DOHH2 (cell line): ENCODE measurements at regions not wholly inside any gene's neighbourhood (a gene's known extent, or its start where the extent isn't known, plus 50 kb on each side); places are given as distances from the start of the nearest gene placed in this dataset.

Experiments
- H3F3A ChIP-seq: fragments of 200-600 bp; sonication (generic), shearing (Covaris generic); 2 replicates; pipeline ENCODE4 v1.6.0; 2016; ENCODE audit warnings: antibody characterized with exemption, mild to moderate bottlenecking; ENCODE audit not compliant: control insufficient read depth, insufficient read depth
- H3K27ac ChIP-seq: fragments of 200-600 bp; sonication (generic); 2 replicates; pipeline ENCODE4 v1.5.1; 2014; ENCODE audit warnings: low read depth, mild to moderate bottlenecking, low read length, moderate library complexity
- H3K27me3 ChIP-seq: fragments of 200-600 bp; sonication (generic); 2 replicates; pipeline ENCODE4 v1.6.1; 2014; ENCODE audit warnings: mild to moderate bottlenecking, low read length, mixed read lengths; ENCODE audit not compliant: control insufficient read depth
- H3K36me3 ChIP-seq: fragments of 200-600 bp; sonication (generic); 2 replicates; pipeline ENCODE4 v1.6.1; 2014; ENCODE audit warnings: mild to moderate bottlenecking, low read length, moderate library complexity, mixed read lengths; ENCODE audit not compliant: control insufficient read depth
- H3K4me1 ChIP-seq: fragments of 200-600 bp; sonication (generic); 2 replicates; pipeline ENCODE4 v1.6.1; 2014; ENCODE audit warnings: mild to moderate bottlenecking, low read length, mixed read lengths; ENCODE audit not compliant: control insufficient read depth
- H3K4me2 ChIP-seq: fragments of 200-600 bp; sonication (generic); 2 replicates; pipeline ENCODE4 v1.6.0; 2014; ENCODE audit warnings: mild to moderate bottlenecking, low read length, moderate library complexity
- H3K4me3 ChIP-seq: fragments of 200-600 bp; sonication (generic); 2 replicates; pipeline ENCODE4 v1.5.1; 2014; ENCODE audit warnings: mild to moderate bottlenecking, low read length, mixed read lengths
- H3K79me2 ChIP-seq: fragments of 200-600 bp; sonication (generic); 2 replicates; pipeline ENCODE4 v1.6.1; 2014; ENCODE audit warnings: mild to moderate bottlenecking, low read length, mixed read lengths; ENCODE audit not compliant: control insufficient read depth
- H3K9me2 ChIP-seq: fragments of 200-600 bp; sonication (generic); replicated peaks from 2 replicates; pipeline ENCODE4 v1.6.1; 2014; ENCODE audit warnings: mild to moderate bottlenecking, low read length, mixed read lengths; ENCODE audit not compliant: control insufficient read depth
- H3K9me3 ChIP-seq: fragments of 200-600 bp; sonication (generic); 2 replicates; pipeline ENCODE4 v1.6.1; 2014; ENCODE audit warnings: antibody characterized with exemption, low read length, mixed read lengths; ENCODE audit not compliant: control insufficient read depth, insufficient read depth
- H4K20me1 ChIP-seq: fragments of 200-600 bp; sonication (generic); 2 replicates; pipeline ENCODE4 v1.6.0; 2014; ENCODE audit warnings: low read depth, mild to moderate bottlenecking, antibody characterized with exemption, low read length, moderate library complexity; ENCODE audit not compliant: control insufficient read depth, insufficient read depth
- EZH2phosphoT487 ChIP-seq: fragments of 200-600 bp; sonication (generic); IDR thresholded peaks from 2 replicates; pipeline ENCODE4 v1.6.1; 2017; ENCODE audit warnings: borderline replicate concordance, mild to moderate bottlenecking, antibody characterized with exemption, low read length, moderate library complexity, mixed read lengths
- TF ChIP-seq, protein P1 (sequence below): fragments of 200-600 bp; sonication (generic); IDR thresholded peaks from one replicate; pipeline ENCODE4 v1.5.1; 2014; ENCODE audit warnings: antibody characterized with exemption, mild to moderate bottlenecking, low read depth, low read length; ENCODE audit not compliant: poor library complexity, severe bottlenecking

DNA sequence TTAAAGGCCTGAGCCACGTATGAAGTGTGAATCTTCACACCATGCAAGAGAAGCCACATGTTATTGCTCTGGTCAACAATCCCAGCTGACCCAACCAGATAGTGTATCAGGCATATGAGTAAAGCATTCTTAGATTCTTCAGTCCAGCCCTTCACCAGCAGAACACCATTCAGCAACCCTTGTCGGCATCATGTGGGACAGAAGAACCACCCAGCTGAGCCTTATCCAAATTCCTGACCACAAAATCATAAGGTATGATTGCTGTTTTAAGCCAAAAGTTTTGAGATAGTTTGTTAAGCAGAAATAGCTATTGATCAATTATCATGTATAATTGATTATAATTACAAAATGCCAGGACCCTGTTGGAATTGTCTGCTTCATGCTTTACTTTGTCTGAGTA, 664.9 kb downstream of the VRK1 start:
- H3K27me3 ChIP-seq, result no peaks in the 10 kb centered on the region
- no peaks in the 10 kb centered on the region for H3K9me3 ChIP-seq
- H3F3A ChIP-seq, result no peaks in the 10 kb centered on the region
- H3K27ac ChIP-seq, result no peak overlapping the region
- no peaks in the 10 kb centered on the region for H3K79me2 ChIP-seq
- H3K36me3 ChIP-seq, result no peaks in the 10 kb centered on the region
- no peak overlapping the region for H3K4me2 ChIP-seq
- TF ChIP-seq, protein P1, sequence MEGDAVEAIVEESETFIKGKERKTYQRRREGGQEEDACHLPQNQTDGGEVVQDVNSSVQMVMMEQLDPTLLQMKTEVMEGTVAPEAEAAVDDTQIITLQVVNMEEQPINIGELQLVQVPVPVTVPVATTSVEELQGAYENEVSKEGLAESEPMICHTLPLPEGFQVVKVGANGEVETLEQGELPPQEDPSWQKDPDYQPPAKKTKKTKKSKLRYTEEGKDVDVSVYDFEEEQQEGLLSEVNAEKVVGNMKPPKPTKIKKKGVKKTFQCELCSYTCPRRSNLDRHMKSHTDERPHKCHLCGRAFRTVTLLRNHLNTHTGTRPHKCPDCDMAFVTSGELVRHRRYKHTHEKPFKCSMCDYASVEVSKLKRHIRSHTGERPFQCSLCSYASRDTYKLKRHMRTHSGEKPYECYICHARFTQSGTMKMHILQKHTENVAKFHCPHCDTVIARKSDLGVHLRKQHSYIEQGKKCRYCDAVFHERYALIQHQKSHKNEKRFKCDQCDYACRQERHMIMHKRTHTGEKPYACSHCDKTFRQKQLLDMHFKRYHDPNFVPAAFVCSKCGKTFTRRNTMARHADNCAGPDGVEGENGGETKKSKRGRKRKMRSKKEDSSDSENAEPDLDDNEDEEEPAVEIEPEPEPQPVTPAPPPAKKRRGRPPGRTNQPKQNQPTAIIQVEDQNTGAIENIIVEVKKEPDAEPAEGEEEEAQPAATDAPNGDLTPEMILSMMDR, result no peak
- no peak for TF ChIP-seq EZH2phosphoT487
- no peak overlapping the region for H3K4me3 ChIP-seq
- H4K20me1 ChIP-seq, result no peaks in the 10 kb centered on the region
- no peaks in the 10 kb centered on the region for H3K4me1 ChIP-seq
- H3K9me2 ChIP-seq, result no peaks in the 10 kb centered on the region

DNA sequence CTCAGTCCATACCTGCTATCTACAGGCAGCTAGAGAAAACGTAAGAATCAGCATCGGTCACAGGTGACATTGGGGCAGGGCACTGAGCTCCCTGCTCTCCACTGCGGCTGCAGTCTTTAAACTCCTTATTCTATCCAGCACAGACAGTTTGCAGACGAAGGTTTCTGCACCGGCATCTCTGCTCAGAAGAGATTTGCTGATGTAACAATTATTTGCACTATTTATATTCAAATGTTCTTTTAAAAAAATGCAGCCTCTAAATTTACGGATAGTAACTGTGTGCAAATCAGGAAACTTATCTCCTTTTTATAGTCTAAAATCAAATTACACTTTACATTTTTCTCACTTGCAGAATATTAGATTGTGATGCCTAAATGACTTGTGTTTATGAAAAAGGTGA, 671.0 kb downstream of the VRK1 start:
- H3K9me3 ChIP-seq, result no peaks in the 10 kb centered on the region
- TF ChIP-seq, protein P1, result no peak
- TF ChIP-seq EZH2phosphoT487, result no peak
- no peaks in the 10 kb centered on the region for H3F3A ChIP-seq
- no peaks in the 10 kb centered on the region for H3K9me2 ChIP-seq
- H3K4me3 ChIP-seq, result no peak overlapping the region
- H3K36me3 ChIP-seq, result no peaks in the 10 kb centered on the region
- no peak overlapping the region for H3K27ac ChIP-seq
- no peaks in the 10 kb centered on the region for H3K27me3 ChIP-seq
- no peaks in the 10 kb centered on the region for H4K20me1 ChIP-seq
- no peak overlapping the region for H3K4me2 ChIP-seq
- no peaks in the 10 kb centered on the region for H3K79me2 ChIP-seq
- H3K4me1 ChIP-seq, result no peaks in the 10 kb centered on the region

DNA sequence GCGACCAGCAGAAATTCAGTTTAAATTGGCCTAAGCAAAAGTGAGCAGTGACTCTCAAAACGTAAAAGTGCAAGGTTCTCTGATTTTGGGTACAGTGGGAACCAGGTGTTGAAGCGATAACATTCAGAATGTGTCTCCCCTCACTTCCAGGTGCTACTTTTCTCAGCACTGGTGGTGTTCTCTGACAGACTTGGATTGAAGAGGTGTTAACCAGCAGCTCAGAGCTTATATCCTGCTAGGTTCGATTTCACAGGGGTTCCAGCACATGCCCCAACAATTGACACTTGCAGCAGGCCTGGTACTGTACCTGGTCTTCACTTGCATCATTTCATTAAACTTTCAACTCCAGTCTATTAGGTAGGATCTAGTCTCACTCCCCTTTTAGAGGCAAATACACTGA, 680.2 kb downstream of the VRK1 start:
- Histone ChIP-seq H3K79me2 (no peaks in the 10 kb centered on the region), H3K9me2 (no peaks in the 10 kb centered on the region), H3K9me3 (no peaks in the 10 kb centered on the region), H3K36me3 (no peaks in the 10 kb centered on the region), H4K20me1 (no peaks in the 10 kb centered on the region), H3F3A (no peaks in the 10 kb centered on the region), H3K4me1 (no peaks in the 10 kb centered on the region), H3K27ac (no peak overlapping the region), H3K27me3 (no peaks in the 10 kb centered on the region), H3K4me3 (no peak overlapping the region), H3K4me2 (no peak overlapping the region)
- TF ChIP-seq EZH2phosphoT487, result no peak
- TF ChIP-seq, protein P1, result no peak

DNA sequence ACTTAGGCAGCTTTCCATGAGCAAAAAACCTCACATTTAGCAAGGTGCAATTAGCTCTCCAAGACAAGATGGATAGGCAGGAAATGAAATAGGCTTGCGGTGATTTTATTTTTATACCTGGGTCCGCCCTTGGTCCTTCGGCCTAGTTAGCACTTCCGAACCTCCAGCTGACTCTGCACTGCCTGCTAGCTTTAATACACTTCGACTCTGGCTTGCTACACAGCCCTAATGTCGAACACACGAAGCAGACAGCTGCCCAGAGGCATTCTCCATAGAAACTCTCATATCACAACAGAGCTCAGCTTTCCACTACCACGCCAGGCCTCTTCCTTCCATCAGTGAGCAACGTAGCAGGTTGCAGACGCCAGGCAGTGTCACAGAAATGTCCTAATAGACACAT, 688.0 kb downstream of the VRK1 start:
- no peak for TF ChIP-seq EZH2phosphoT487
- TF ChIP-seq, protein P1, result no peak
- H4K20me1 ChIP-seq, result no peaks in the 10 kb centered on the region
- no peaks in the 10 kb centered on the region for H3K9me2 ChIP-seq

More for the DNA sequence above, 688.0 kb downstream of the VRK1 start:
- Histone ChIP-seq H3K79me2 (no peaks in the 10 kb centered on the region), H3K4me3 (no peak overlapping the region), H3K27me3 (no peaks in the 10 kb centered on the region), H3K27ac (no peak overlapping the region), H3K4me1 (no peaks in the 10 kb centered on the region), H3K36me3 (no peaks in the 10 kb centered on the region), H3F3A (no peaks in the 10 kb centered on the region), H3K9me3 (no peaks in the 10 kb centered on the region), H3K4me2 (no peak overlapping the region)
